ENCODE measurements at regions not wholly inside any gene's neighbourhood (a gene's known extent, or its start where the extent isn't known, plus 50 kb on each side); places are given as distances from the start of the nearest gene placed in this dataset.
"Not testable (repeated sequence)": the region's sequence is repeated elsewhere in the genome, so short reads cannot be mapped to it uniquely, and the experiment has no call there.

GRCh38 chr4:117691572-117692351 is 342.5 kb upstream of the NDST3 start:
- DNase-seq (ENCODE audit: low read depth) = no peak

- DNase-seq (ENCODE audit: low read depth) = peak; percentile 1
These were observed 341.7 kb upstream of the NDST3 start for GRCh38 chr4:117692538-117692937.

DNA sequence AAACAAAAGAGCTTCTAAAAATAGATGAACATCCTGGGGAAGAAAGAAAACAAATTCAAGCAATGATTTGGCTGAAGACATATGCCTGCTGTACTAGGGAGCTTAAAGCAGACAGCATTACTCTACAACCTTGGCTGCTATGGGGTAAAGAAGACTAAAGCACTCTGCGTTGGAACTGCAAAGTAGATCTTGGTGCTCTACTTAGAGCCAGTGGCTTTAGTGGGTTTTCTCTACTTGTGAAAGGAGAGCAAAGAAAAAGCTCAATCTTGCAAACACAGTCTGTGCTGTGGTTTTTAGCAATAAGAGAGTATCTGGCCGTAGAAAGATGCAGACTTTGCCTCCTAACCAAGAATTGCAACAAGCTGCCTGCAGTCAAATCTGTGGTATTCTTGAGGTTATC is 334.7 kb upstream of the NDST3 start:
- no peak for DNase-seq (ENCODE audit: low read depth)

DNA sequence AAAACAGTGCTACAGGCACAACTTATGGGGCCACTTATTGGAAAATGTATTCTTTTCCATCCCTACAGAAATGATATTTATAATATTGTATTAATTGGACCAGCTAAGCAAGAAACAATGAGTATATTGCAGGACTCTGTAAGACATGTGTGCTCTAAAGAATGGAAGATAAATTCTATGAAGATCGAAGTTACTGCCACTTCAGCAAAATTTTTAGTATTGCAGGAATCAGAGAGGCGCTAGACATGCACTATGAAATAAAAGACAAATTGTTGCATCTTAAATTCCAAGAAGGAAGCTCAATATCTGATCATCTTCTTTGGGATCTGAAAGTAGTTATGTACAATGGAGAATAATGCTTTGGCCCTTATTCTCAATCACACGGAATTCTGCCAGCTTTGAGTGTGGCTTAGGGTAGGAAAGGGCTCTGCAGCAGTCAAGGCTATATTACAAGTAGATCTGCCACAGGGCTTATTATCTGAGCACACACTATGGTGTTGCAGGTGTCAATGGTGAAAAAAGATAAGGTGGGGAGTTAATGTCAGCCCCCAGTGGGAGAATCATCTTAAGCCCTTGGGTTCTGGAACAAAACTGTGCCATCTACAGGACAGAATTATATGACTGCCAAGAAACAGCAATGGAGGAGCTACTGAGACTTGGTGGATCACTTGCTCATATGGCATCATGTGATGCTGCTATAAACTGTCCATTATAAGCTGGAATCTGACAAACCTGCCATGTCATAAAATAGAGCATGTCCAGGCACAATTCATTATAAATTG is 334.0 kb upstream of the NDST3 start:
- peak; percentile 13 for DNase-seq (ENCODE audit: low read depth)

DNA sequence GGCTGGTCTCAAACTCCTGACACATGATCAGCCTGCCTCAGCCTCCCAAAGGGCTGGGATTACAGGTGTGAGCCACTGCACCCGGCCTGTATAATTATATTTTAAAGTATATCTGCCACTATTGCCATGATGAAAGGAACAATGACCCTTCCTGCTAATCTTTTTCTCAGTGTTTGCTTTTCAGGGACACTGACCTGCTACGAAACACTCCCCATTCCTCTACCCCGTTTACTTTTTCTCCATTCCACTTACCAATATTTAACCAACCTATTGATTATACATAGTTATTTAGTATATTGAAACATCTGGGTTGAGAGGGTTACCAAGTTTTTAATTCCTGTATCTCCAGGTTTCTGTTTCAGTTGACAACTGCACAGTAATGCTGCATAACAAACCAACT is 331.9 kb upstream of the NDST3 start:
- no peak for DNase-seq (ENCODE audit: low read depth)

GRCh38 chr4:117704721-117705120 is 329.6 kb upstream of the NDST3 start:
- DNase-seq (ENCODE audit: low read depth) = no peak

- DNase-seq (ENCODE audit: low read depth) = no peak
These were observed 293.6 kb upstream of the NDST3 start for GRCh38 chr4:117740736-117741135.

DNA sequence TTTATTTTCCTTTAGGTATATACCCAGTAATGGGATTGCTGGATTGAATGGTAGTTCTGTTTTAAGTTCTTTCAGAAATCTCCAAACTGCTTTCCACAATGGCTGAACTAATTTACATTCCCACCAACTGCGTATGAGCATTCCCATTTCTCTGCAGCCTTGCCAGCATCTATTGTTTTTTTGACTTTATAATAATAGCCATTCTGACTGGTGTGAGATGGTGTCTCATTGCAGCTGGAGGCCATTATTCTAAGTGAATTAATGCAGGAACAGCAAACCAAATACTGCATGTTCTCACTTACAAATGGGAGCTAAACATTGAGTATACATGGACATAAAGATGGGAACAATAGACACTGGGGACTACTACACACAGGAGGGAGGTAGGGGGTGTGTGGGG is 288.9 kb upstream of the NDST3 start:
- DNase-seq (ENCODE audit: low read depth) = not testable (repeated sequence)

- DNase-seq (ENCODE audit: low read depth) = no peak
These were observed 278.8 kb upstream of the NDST3 start for GRCh38 chr4:117755438-117755837.

GRCh38 chr4:117768610-117769009 is 265.7 kb upstream of the NDST3 start:
- no peak for DNase-seq (ENCODE audit: low read depth)

- DNase-seq (ENCODE audit: low read depth) = peak; percentile 21
These were observed 263.8 kb upstream of the NDST3 start for GRCh38 chr4:117770269-117771102.

DNA sequence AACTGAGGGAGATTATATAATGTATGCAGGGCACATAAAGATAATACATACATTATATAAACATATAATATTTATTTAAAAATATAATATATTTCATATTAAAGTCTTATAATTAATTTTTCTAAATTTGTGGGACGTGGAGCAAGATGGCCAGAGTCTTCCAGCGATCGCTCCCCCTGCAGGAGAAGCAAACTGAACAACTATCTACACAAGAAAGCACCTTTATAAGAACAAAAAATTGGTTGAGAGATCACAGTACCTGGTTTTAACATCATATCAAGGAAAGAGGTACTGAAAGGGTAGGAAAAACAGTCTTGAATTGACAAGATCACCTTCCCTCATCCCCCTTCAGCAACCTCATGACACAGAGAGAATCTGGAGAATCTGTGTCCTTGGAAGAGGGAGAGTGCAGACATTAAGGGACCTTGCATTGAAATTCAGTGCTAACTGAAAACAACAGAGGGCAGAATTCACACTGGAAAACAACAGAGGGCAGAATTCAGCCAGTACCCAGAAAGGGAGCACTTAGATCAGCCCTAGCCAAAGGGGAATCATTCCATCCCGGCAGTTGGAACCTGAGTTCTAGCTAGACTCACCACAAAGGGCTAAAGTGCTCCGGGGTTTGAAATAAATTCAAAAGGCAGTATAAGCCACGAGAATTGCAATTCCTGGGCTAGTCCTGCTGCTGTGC is 262.5 kb upstream of the NDST3 start:
- peak; percentile 2 for DNase-seq (ENCODE audit: low read depth)

DNA sequence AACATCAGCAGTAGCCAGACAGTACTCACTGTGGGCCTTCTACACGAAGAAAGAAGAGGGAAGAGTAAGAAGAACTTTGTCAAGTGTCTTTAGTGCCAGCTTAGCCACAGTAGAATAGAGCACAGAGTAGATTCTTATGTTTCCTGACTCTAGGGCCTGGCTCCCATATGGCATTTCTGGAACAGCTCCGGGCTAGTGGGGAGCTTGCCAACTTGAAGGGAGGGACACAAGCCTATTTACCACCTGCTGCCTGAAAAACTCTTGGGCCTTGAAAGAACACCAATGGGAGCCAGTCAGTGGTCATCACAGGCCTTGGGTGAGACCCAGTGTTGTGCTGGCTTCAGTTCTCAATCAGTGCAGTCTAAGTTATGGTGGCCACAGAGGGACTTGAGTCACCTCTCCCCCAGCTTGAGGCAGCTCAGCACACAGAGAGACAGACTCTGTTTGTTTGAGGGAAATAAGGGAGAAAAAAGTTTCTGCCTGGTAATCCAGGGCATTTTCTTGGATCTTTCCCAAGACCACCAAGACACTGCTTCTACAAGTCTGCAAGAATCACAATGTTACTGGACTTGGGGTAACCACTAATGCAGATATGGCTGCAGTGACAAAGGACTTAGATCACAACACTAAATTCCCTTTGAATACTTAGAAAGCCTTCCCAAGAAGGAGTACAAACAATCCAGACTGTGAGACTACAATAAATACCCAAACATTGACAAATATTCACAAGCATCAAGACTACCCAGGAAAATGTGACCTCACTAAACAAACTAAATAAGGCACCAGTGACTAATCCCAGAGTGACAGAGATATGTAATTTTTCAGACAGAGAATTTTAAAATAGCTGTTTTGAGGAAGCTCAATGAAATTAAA is 261.0 kb upstream of the NDST3 start:
- no peak for DNase-seq (ENCODE audit: low read depth)

DNA sequence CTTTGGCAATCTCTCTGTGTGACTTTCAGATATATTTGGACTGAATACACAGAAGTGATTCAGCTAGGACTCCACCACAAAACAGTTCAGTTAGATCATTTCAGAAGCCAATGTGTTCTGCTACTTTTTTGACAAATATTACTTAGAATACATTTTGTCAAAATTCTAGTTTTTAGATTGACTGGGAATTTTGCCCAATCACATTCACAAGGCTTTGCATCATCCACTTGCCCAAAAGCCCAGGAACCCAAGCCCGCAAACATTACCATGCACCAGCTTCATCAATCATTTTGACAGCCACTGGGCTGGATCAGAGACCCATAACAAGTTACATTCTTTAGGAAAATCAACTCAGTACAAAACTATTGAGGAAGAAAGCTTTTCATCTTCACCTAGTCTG is 256.6 kb upstream of the NDST3 start:
- DNase-seq (ENCODE audit: low read depth) = peak; percentile 7

- peak; percentile 12 for DNase-seq (ENCODE audit: low read depth)
These were observed 250.6 kb upstream of the NDST3 start for GRCh38 chr4:117783716-117784115.

GRCh38 chr4:117784266-117784665 is 250.0 kb upstream of the NDST3 start:
- no peak for DNase-seq (ENCODE audit: low read depth)

DNA sequence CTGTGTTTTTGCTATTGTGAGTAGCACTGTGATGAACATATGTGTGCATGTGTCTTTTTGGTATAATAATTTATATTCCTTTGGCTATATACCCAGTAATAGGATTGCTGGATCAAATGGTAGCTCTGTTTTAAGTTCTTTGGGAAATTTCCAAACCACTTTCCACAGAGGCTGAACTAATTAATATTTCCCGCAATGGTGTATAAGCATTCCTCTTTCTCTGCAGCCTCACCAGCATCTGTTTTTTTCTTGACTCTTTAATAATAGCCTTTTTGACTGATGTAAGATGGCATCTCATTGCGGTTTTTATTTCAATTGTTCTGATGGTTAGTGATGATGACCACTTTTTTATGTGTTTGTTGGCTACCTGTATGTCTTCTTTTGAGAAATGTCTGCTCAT is 247.7 kb upstream of the NDST3 start:
- no peak for DNase-seq (ENCODE audit: low read depth)

- DNase-seq (ENCODE audit: low read depth) = no peak
These were observed 240.3 kb upstream of the NDST3 start for GRCh38 chr4:117793845-117794480.

DNA sequence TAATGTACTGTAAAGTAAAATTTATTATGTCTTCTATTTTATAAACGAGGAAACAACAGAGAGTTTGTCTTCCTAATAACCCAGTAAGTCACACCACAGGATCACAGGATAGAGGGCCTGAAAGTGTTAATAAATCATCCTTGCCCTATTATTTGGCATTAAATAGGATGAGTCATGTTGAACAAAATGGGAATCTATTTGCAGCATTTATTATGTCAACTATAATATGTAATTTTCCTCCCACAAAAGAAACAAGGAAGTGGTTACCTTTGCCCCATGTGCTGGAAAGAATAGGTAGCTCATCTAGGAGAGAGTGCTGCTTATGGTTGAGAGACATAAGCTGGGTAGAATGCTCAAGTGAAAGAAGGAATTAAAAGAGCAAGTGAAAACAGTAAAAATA is 237.6 kb upstream of the NDST3 start:
- DNase-seq (ENCODE audit: low read depth) = peak; percentile 47

DNA sequence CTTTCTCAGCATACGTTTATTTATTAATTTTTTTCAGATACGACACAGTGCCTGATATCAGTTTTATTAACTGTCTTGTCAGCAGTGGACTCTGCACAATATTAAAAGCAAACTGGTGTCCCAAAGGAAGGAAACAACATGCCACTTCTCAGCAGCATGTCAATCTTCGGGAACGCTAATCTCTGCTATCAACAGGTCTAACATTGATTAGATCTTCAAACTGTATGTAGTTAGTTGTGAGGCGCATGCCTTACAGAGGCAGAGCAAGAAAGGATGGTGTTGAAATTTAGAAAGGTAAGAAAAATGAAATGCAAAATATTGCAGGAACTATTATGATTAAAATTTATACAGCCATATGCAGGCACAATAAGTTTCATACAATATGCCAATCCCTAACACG is 233.7 kb upstream of the NDST3 start:
- no peak for DNase-seq (ENCODE audit: low read depth)

Data from renal cortical epithelial cell (primary cell).